Sigmoid colon (tissue), 4 donors: ENCODE measurements at regions not wholly inside any gene's neighbourhood (a gene's known extent, or its start where the extent isn't known, plus 50 kb on each side); places are given as distances from the start of the nearest gene placed in this dataset.

ENCODE experiments used
- EP300 ChIP-seq, 4 donors: sonication (generic); formaldehyde crosslinking; IDR thresholded peaks; one replicate each; pipeline ENCODE4 v1.6.1; 2017; ENCODE audit warnings: antibody characterized with exemption in 4 of 4
- POLR2A ChIP-seq, 2 donors: fragments of 450-650 bp; IDR thresholded peaks; one replicate each; pipeline ENCODE4 v1.6.1; 2016; ENCODE audit warnings: antibody characterized with exemption in 2 of 2, mild to moderate bottlenecking in 2 of 2, moderate library complexity in 2 of 2
- TF ChIP-seq, protein P1 (sequence below), 4 experiments: fragments of 450-650 bp in 3 of 4; fragments of 200-600 bp in 1 of 4; IDR thresholded peaks; one replicate each; pipeline ENCODE4 v1.5.1; 2016 to 2019; ENCODE audit warnings: antibody characterized with exemption in 4 of 4, mild to moderate bottlenecking in 3 of 4, moderate library complexity in 2 of 4

- TF ChIP-seq, protein P1, sequence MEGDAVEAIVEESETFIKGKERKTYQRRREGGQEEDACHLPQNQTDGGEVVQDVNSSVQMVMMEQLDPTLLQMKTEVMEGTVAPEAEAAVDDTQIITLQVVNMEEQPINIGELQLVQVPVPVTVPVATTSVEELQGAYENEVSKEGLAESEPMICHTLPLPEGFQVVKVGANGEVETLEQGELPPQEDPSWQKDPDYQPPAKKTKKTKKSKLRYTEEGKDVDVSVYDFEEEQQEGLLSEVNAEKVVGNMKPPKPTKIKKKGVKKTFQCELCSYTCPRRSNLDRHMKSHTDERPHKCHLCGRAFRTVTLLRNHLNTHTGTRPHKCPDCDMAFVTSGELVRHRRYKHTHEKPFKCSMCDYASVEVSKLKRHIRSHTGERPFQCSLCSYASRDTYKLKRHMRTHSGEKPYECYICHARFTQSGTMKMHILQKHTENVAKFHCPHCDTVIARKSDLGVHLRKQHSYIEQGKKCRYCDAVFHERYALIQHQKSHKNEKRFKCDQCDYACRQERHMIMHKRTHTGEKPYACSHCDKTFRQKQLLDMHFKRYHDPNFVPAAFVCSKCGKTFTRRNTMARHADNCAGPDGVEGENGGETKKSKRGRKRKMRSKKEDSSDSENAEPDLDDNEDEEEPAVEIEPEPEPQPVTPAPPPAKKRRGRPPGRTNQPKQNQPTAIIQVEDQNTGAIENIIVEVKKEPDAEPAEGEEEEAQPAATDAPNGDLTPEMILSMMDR (IDR thresholded peaks at IDR 0.05) = no peak
- no peak for TF ChIP-seq POLR2A (IDR thresholded peaks at IDR 0.05)
- TF ChIP-seq EP300 (IDR thresholded peaks at IDR 0.05) = no peak
Observed at GRCh38 chr6:17200395-17200794, 80.8 kb upstream of the RBM24 start.
